GM12873 (cell line): ENCODE measurements at regions not wholly inside any gene's neighbourhood (a gene's known extent, or its start where the extent isn't known, plus 50 kb on each side); places are given as distances from the start of the nearest gene placed in this dataset.

ENCODE experiments used
- CTCF ChIP-seq: IDR thresholded peaks from 2 replicates; pipeline ENCODE4 v1.5.1; 2012; ENCODE audit warnings: low read depth, mild to moderate bottlenecking, moderate library complexity, low read length, control low read depth; ENCODE audit not compliant: insufficient read depth; ENCODE audit errors: missing control alignments

GRCh38 chr18:40356168-40356567 lies 1598.9 kb upstream of the PIK3C3 start:
- TF ChIP-seq CTCF, result no peak

- no peak for TF ChIP-seq CTCF
These were observed 1599.3 kb upstream of the PIK3C3 start for GRCh38 chr18:40355726-40356125.

- no peak for TF ChIP-seq CTCF
These were observed 1606.8 kb upstream of the PIK3C3 start for GRCh38 chr18:40348196-40348595.

GRCh38 chr18:40347261-40347660 lies 1607.8 kb upstream of the PIK3C3 start:
- TF ChIP-seq CTCF, result no peak

GRCh38 chr18:40346146-40346545 lies 1608.9 kb upstream of the PIK3C3 start:
- no peak for TF ChIP-seq CTCF

- TF ChIP-seq CTCF, result no peak
These were observed 1613.3 kb upstream of the PIK3C3 start for GRCh38 chr18:40341701-40342100.

GRCh38 chr18:40338284-40338683 lies 1616.8 kb upstream of the PIK3C3 start:
- TF ChIP-seq CTCF, result no peak
